ENCODE measurements at regions not wholly inside any gene's neighbourhood (a gene's known extent, or its start where the extent isn't known, plus 50 kb on each side); places are given as distances from the start of the nearest gene placed in this dataset.

DNA sequence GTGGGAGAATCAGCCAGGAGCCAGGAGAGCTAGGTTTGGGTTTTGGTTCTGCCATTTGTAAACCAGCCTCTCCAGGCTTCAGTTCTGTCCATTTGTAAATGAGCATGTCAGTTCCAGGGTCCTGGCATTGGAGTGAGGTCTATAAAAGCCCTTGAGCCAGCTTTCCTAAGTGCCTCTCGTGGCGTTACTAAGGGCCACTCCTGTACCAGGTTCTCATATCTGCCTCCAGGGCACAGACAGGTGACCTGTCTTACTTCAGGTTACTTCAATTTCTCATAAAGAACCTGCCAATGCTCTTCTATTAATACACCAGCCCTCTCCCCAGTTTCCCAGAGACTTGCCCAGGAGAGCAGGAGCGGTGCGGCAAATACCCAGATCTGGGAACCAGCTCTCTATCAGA is 101.9 kb downstream of the VEGFA start (continued):
- TF ChIP-seq TBL1XR1 (IDR thresholded peaks at IDR 0.05; ENCODE audit: low read depth, low read length), result no peak
- no peak for TF ChIP-seq SRF (IDR thresholded peaks at IDR 0.05; ENCODE audit: low read depth in 2 of 2, low read length in 2 of 2)
- TF ChIP-seq, protein P1, sequence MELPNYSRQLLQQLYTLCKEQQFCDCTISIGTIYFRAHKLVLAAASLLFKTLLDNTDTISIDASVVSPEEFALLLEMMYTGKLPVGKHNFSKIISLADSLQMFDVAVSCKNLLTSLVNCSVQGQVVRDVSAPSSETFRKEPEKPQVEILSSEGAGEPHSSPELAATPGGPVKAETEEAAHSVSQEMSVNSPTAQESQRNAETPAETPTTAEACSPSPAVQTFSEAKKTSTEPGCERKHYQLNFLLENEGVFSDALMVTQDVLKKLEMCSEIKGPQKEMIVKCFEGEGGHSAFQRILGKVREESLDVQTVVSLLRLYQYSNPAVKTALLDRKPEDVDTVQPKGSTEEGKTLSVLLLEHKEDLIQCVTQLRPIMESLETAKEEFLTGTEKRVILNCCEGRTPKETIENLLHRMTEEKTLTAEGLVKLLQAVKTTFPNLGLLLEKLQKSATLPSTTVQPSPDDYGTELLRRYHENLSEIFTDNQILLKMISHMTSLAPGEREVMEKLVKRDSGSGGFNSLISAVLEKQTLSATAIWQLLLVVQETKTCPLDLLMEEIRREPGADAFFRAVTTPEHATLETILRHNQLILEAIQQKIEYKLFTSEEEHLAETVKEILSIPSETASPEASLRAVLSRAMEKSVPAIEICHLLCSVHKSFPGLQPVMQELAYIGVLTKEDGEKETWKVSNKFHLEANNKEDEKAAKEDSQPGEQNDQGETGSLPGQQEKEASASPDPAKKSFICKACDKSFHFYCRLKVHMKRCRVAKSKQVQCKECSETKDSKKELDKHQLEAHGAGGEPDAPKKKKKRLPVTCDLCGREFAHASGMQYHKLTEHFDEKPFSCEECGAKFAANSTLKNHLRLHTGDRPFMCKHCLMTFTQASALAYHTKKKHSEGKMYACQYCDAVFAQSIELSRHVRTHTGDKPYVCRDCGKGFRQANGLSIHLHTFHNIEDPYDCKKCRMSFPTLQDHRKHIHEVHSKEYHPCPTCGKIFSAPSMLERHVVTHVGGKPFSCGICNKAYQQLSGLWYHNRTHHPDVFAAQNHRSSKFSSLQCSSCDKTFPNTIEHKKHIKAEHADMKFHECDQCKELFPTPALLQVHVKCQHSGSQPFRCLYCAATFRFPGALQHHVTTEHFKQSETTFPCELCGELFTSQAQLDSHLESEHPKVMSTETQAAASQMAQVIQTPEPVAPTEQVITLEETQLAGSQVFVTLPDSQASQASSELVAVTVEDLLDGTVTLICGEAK (IDR thresholded peaks at IDR 0.05; ENCODE audit: borderline replicate concordance), result no peak
- no peak for TF ChIP-seq NBN (IDR thresholded peaks at IDR 0.05)

DNA sequence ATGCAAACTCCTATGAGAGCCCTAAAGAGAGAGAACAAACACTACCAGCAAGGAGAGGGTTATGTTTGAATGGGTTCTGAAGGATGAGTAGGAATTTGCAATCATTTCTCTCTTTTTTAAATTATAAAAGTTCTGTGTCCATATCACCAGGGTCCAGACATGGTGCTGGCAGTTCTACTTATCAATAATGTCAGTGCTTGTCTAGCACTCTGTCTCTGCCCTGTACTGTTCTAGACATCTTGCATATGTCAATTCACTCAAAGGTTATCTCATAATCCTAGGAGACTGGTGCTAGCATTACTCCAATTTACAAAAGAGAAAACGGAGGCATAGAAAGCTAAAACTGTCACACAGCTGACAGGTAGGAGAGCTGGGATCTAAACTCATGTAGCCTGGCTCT is 101.3 kb downstream of the VEGFA start:
- Histone ChIP-seq H3K9me3 (replicated peaks; ENCODE audit: control insufficient read depth, insufficient read depth, low read length) (no peaks in the 10 kb centered on the region), H3K79me2 (ENCODE audit: control insufficient read depth, insufficient read depth, low read length) (no peaks in the 10 kb centered on the region), H4K20me1 (ENCODE audit: control insufficient read depth, insufficient read depth) (no peaks in the 10 kb centered on the region), H3K4me1 (ENCODE audit: control insufficient read depth, insufficient read depth, low read length) (no peaks in the 10 kb centered on the region), H3K27me3 (replicated peaks in 1 of 2; ENCODE audit: control insufficient read depth in 2 of 2, insufficient read depth in 2 of 2, low read length in 1 of 2) (peaks cover 0 to 3% of the 10 kb centered on the region in 2 experiments; a peak in 1 of 4 replicates), H3K4me3 (no peak overlapping the region), H3K9ac (ENCODE audit: control insufficient read depth, insufficient read depth, low read length) (no peak overlapping the region), H3K4me2 (ENCODE audit: control insufficient read depth, insufficient read depth) (no peak overlapping the region), H2AFZ (ENCODE audit: control insufficient read depth, low read depth, low read length) (no peak overlapping the region), H3K27ac (ENCODE audit: control insufficient read depth, insufficient read depth) (no peak overlapping the region), H3K36me3 (ENCODE audit: control insufficient read depth in 2 of 2, insufficient read depth in 2 of 2, low read length in 1 of 2) (no peaks in the 10 kb centered on the region)
- no TSS peak for BruUV-seq (replicated peaks)
- TF ChIP-seq SRF (IDR thresholded peaks at IDR 0.05; ENCODE audit: low read depth in 2 of 2, low read length in 2 of 2) (no peak), NR2C1 (IDR thresholded peaks at IDR 0.05) (no peak), LARP7 (IDR thresholded peaks at IDR 0.05) (no peak), EGR1 (IDR thresholded peaks at IDR 0.05; ENCODE audit: borderline replicate concordance in 1 of 2, low read depth in 2 of 2, low read length in 2 of 2) (no peak), TARDBP (IDR thresholded peaks at IDR 0.05; ENCODE audit: borderline replicate concordance) (no peak), ZSCAN29 (IDR thresholded peaks at IDR 0.05) (no peak), RFX5 (IDR thresholded peaks at IDR 0.05; ENCODE audit: low read depth, low read length) (no peak), ESRRA (IDR thresholded peaks at IDR 0.05; ENCODE audit: low read length) (no peak)
- SMC1A ChIA-PET (ENCODE audit: uncharacterized antibody, unreplicated experiment), result no interaction called here
- POLR2A ChIA-PET, result no interaction called here
- RAD21 ChIA-PET (ENCODE audit: unreplicated experiment), result no interaction called here
- DNase-seq (ENCODE audit: low read depth, low spot score), result no peak
- ATAC-seq, result no peak
- CTCF ChIA-PET, result no interaction called here
- FAIRE-seq, result no peak
- intact Hi-C loops (cut with micrococcal nuclease; ENCODE audit: unreplicated experiment), result no loop called here
- WGBS (ENCODE audit: insufficient coverage, insufficient replicate concordance, low lambda C conversion rate, missing lambda C conversion rate), result 0% methylated on average over 1 of the region's 1 CpG
- in situ Hi-C loops (cut with MboI), result no loop called here
